GM19239 (cell line): ENCODE measurements at regions not wholly inside any gene's neighbourhood (a gene's known extent, or its start where the extent isn't known, plus 50 kb on each side); places are given as distances from the start of the nearest gene placed in this dataset.

Experiments used
- DNase-seq: peaks from one replicate; pipeline ENCODE4 v3.0.0; 2011; ENCODE audit warnings: low spot score; ENCODE audit not compliant: insufficient read length
- FAIRE-seq: peaks from 2 replicates; lab custom pipeline; 2011; peaks lifted over from hg19 to GRCh38; lab: Jason Lieb, UNC

DNA sequence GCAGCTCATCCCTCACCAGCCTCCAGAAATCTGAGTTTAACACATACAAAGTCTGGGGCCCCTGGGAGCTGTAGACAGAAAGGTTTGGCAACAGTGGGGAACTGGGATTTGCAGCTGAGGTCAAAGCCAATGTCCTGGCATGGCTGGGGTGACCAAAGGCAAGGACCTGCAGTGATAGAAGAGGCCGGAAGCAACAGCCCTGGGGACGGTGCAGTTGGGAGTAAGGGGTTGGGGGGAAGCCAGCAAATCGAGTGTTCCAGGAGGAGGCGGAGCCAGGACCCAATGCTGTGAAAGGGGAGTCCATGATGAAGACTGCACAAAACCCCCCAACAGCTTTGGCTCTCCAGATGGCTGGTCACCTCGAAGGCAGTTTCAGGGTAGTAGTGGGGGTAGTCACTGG is 74.1 kb upstream of the SPATA12 start:
- FAIRE-seq (no peak), DNase-seq (no peak)

DNA sequence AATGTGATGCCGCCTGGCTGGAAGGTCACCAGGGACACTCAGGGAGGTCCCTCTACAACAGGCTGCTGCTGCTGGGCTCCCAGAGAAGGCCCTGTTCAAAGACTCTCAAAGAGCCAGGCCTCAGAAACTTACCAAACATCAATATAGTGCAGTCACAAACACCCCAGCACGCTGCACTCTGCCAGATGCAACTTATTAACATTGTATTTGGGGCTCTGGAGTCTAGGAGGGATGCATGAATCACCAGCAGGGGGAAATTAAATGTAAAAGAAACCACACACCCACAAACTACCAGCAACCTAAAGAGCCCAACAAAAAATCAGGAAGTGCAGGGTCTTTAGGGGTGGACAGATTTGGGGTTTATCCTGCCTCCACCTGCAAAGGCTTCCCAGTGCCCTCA is 74.6 kb upstream of the SPATA12 start:
- FAIRE-seq (no peak), DNase-seq (no peak)

DNA sequence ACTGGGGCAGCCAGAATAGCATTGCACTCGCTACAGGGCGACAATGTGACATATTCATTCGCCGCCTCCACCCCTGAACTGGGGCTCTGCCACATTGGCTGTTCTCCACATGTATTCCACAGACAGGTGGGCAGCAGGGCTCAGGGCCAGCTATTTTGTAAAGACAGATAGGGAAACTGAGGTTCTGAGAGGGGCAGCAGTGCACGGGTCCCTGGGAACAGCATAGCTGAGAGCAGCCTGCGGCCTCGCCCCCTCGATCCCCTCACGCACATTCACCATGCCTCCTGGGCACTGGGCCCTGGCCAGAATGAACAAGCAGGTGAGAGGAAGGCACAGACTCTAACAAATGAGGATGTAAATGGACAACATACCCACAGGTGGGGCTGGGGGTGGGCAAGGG is 75.0 kb upstream of the SPATA12 start:
- DNase-seq: no peak
- no peak for FAIRE-seq

DNA sequence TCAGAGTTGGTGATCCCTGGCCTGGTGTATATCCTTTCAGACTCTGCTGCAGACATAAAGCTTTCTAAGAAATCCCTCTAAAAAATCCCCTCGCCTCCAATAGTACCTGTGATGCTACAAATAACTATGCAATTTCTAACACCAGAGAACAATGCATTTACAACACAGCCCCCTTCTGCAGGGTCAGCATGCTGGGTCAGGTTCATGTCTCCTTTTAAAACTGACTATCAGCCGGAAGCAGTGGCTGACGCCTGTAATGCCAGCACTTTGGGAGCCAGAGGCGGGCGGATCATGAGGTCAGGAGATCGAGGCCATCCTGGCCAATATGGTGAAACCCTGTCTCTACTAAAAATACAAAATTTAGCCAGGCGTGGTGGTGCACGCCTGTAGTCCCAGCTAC is 77.0 kb upstream of the SPATA12 start:
- FAIRE-seq: no peak
- no peak for DNase-seq

DNA sequence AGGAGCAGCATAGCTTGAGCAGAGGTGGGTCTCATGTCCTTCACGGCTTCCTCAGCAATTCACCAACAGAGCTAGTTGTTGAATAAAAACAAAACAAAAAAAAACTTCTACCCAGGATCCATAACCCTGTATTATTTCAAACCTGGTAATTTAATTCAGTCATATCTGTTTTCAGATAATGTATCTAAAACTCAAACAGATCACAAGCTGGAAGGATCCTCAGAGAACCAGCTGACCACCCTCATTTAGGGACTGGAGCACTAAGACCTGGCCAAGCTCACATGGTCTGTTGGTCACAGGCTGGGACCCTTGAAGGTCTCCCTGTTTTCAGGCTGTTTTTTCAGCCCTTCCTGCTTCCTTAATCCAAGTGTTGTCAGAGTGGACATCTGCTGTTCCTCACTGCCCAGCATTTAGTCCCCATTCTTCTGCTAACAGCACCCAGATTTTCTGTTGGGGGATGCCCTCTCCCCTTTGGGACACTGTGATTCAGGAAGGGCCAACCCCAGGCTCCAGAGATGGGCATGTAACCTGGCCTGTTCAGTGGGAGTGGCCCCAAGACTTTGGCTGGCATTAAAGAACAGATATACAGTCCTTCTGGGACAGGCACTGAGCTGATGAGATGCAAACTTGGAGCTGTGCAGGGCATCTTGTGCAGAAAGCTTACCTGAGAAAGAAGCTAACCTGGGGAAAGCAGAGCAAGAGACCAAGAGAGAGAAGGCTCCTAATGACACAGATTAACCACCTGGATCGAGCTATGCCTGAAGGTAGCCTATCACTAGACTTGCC is 78.8 kb upstream of the SPATA12 start:
- FAIRE-seq: no peak

DNA sequence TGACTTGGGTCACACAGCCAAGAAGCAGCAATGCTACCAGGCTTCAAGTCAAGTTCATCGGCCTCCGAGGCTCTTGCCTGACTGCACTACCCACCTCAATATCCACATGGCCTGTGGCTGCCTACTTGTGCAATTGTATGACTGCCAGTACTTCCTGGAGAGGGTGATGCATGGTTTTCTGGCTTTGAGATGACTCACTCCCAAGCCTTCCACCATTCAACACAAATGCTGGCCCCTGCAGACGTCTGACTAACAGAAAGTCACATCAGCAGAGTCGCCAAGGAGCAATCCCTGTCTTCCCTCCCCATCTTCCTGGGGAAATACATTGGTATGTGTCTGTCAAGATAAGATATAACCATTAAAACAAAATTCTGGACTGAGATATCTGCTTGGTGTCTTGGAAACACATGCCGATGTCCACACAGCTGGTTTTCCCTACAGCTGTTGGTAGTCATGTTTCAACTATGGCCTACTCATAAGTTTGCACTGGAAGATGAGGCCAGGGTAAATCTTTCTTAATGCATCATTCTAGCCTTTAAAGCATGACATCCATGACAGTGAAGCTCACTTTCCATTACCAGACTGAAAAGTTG is 79.6 kb upstream of the SPATA12 start:
- DNase-seq (no peak), FAIRE-seq (no peak)

More for the DNA sequence above, 78.8 kb upstream of the SPATA12 start:
- DNase-seq: no peak

DNA sequence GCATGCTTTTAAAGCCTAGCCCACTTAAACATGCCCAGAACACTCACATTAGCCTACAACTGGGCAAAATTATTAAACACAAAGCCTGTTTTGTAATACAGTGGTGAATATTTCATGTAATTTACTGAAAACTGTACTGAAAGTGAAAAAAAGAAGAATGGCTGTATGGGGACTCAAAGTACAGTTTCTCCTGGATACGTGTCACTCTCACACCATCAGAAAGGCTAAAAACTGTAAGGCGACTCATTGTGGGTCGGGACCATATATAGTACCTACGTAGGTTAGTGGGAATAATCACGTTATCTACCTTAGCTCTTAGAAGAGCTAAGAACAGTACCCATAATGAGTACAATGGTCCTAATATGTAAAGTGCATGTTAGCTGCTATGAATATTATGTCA is 80.2 kb upstream of the SPATA12 start:
- FAIRE-seq (no peak), DNase-seq (no peak)

DNA sequence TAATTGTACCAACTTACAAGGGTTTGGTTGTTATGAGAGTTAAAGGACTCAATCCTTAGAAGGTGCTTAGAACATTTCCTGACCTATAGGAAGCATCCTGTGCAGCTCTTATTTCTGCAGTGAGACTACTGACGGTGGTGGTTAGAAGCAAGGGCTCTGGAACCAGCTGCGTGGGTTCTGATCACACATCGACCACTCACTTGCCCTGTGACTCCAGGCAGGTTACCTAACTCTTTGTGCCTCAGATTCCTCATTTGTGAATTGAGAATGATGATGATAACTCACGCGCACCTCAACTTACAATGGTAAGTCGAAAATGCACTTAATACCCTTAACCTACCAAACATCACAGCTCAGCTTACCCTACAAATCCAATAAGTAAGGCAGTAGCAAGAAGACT is 80.7 kb upstream of the SPATA12 start:
- no peak for DNase-seq
- no peak for FAIRE-seq

DNA sequence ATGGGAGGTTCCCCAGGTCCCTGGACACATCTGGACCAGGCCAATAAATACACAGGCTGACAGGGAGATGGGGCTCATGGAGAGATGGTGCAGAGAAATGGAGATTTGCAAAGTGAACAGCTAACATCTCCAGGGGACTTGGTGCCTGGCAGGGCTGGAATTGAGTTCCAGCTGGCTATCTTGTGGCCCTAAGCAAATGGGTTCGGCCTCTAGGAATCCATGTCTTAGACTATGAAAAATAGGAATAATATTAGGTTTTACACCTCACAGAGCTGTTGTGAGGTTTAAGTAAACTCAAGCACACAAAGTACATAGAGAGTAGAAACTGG is 82.9 kb upstream of the SPATA12 start:
- FAIRE-seq (no peak), DNase-seq (no peak)

DNA sequence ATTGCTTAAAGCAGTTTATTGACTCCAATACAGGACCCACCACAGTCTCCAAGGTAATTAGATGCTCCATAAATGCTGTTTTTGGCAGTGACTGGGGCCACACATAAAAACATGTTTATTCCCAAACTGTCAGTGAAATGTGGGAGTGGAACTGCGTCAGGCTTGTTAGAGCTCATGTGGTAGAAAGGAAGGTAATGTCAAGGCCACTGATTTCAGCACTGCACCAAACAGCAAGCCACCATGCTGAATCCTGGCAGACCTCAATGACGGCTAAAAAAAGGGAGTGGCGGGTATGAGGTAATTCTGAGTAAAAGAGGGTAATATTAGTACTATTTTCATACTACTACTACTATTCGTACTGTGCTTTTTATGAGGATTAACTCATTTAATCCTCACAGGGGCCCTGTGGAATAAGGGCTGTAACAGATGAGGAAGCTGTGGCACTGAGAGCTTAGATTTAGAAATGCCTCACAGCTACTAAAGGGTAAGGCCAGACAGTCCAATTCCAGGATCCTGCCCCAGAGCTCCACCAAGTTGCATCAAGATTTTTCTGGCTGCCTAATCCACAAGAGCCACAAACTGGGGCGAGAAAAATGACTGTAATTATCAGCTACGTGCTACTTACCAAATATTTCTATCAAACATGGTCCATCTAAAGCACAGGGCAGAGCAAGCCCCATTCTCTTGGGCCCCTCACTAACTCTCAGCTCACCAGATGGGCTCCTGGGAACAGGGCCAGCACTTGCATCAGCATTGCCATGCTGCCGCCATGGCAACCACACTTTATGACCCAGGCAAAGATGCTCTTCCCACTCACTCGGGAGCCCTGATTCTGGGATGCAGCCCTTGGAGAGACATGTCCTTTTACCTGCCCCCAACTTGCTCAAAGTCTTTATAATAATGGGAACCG is 83.6 kb upstream of the SPATA12 start:
- DNase-seq: no peak

DNA sequence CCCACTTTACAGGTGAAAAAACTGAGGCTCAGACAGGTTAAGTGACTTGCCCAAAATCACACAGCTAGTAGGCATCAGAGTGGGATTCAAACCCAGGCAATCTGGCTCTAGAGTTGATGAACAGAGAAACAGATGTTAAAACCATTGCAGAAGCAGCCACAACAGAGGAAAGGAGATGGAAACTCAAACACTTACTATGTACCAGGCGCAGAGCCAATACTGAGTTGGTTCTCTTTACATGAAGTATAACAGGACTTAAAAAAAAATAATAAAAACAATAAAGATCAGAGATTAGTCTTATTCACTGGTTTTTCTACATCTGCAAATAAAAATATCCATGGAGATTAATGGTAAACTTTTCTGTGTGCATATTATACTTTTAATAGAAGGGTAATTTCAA is 84.9 kb upstream of the SPATA12 start:
- FAIRE-seq: no peak
- DNase-seq: no peak

More for the DNA sequence above, 83.6 kb upstream of the SPATA12 start:
- no peak for FAIRE-seq

DNA sequence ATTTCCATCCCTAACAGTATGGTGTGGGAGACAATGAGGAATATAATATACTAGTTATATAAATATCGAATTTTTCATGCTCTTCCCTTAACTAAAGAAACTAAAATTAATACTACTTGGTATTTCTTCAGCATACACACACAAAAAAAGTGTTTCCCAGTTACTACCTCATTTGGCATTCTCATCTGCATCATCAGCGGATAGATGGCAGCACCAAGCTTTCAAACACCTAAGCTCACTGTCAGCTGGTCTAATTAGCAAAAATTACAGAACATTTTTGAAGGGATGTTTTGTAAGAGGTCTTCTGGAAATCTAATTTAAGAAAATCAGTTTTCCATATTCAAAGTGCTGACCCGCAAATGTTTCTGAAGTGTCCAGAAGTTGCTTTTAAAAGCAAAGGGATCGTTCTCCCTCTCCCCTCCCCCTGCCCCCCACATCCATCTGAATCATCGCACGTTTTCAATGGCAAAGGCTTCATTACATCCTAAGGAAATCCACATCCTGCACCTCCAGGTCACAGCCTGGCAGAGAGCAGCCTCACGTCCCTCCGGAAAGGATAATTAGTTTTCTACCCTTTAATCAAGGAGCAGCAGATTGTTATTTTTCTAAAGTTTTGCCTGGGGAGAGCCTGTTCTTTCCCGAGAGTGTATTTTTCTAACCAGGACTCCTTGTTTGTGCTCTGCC is 86.1 kb upstream of the SPATA12 start:
- DNase-seq: no peak
- no peak for FAIRE-seq

DNA sequence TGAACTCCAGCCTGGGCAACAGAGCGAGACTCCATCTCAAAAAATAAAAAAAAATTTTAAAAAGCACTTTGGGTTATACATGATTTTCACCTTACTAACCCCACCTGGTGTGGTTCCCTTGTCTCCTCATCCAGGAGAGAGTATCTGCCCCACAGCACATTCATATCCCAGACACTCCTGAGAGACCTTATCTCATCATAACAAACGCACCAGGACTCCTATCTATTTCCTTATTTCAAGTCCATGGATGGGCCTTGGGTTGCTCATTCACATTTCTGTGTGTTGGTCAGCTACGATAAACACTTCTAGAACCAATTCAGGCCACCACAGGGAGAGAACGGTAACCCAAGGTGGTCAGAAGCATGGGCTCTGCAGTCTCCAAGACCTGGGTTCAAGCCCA is 88.6 kb upstream of the SPATA12 start:
- no peak for DNase-seq
- FAIRE-seq: no peak

DNA sequence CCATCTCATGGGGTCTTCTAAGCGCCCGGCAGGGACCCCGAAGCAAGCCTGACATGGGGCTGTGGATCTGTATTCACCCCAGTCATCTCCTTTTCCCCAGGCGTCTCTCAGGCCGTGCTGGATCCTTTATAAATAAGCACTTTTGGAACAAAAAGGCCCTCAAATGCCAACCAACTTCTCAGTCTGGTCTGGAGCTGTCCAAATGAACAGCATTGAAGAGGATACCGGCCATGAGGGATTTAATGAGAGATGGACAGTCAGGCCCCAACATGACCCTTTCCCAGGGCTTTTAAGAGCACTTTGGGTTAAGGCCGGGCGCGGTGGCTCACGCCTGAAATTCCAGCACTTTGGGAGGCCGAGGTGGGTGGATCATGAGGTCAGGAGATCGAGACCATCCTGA is 89.2 kb upstream of the SPATA12 start:
- no peak for FAIRE-seq
- no peak for DNase-seq

DNA sequence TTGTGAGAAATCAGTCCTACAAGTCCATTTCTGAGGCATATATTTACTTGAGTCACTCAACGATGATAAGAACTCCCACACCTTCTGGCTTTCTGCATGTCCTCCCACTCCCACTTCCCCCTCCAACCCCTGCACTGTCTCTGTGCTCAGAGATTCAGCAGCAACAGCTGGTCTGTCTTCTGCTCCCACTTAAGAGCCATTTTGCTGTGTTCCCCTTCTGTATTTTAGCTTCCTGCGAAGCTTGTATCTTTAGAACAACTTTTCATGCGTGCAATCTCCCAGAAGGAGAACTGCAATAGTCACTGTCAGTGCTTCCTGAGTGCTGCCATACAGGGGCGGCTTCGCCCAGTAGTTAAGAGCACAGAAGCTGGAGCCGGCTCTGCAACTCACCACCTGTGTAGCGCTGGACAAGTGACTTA is 90.0 kb upstream of the SPATA12 start:
- FAIRE-seq: no peak

DNA sequence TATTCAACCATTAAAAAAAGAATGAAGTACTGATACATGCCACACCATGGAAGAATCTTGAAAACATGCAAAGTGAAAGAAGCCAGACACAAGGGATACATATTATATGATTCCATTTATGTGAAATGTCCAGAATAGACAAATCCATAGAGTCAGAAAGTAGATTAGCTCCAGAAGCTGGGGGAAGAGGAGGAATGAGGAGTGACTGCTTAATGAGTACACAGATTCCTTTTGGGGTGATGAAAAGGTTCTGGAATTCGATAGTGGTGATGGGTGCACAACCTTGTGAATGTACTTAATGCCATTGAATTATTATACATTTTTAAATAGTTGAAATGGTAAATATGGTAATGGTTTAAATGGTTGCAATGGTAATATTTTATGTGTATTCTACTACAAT is 90.6 kb upstream of the SPATA12 start:
- DNase-seq (no peak), FAIRE-seq (no peak)

More for the DNA sequence above, 90.0 kb upstream of the SPATA12 start:
- DNase-seq: no peak

DNA sequence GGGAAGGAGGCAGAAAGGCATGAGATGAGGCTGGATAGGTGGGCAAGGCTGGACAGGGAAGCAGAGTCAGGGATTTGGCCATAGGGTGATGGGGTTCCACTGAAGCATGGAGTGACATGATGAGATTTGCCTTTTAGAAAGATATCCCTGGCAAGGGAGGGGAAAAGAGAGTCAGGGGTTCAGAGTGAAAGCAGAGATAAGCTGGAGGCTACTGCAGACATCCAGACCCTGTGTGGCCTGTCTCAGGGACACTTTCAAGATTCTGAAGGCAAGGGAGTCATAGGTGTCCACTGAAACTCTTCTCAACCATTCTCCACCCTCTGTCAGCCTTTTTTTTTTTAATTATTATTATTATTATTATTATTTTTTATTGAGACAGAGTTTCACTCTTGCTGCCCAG is 94.0 kb upstream of the SPATA12 start:
- no peak for DNase-seq
- no peak for FAIRE-seq

DNA sequence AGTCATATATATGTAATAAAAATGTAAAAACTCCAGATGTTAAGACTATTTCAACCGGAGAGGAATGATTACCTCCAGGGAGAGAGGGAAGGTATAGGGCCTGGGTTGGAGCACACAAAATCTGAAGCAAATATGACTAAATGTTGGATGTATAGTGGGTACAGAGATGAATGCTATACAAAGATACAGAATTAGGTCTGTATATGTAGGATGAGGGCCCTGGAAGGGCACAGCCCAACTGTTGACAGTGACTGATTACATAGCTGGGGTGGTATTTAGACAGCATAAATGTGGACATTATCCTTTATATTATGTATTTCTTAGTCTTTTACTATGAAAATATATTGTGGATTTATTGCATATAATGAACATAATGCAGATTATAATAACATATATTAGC is 94.4 kb upstream of the SPATA12 start:
- FAIRE-seq (no peak), DNase-seq (no peak)

DNA sequence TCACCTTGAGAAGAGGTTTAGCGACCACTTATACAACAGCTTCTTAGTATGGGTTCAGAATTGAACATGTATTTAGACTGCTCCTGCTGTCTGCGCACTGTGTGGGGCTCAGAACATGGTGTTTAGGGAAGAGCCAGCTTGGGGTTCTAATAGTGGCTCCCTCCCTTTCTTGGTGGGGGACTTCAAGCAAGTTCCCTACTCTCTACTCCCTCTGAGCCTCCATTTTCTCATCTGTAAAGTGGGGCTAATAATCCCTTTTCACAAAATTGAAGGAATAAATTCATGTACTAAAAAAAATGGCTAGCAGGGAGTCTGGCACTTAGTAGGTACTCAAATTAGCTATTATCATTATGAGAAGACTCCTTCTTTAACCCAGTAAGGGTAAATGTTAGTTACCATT is 97.5 kb upstream of the SPATA12 start:
- no peak for DNase-seq
- no peak for FAIRE-seq

DNA sequence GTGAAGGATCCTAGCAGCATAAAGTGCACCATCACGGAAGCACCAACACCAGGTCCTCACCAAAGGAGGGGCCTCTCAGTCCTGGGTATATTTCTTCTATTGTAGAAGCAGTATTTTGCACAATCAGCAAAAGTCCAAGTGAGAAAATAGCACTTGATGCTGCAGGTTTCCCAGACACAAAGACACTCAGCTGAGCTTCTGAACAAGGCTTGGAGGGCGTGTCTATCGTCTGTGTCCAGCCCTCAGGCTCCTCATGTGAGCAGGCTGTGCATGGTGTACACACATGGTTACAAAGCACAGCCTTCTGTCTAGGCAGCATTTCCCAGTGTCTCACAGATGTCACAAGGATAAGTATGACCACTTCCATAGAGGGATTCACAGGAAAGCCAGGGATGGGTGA is 98.3 kb upstream of the SPATA12 start:
- FAIRE-seq (no peak), DNase-seq (no peak)
